GM20000 (cell line): ENCODE measurements at regions not wholly inside any gene's neighbourhood (a gene's known extent, or its start where the extent isn't known, plus 50 kb on each side); places are given as distances from the start of the nearest gene placed in this dataset.

Source experiments
- DNase-seq: peaks from one replicate; pipeline ENCODE4 v3.0.0; 2012; ENCODE audit warnings: low spot score
- CTCF ChIP-seq: IDR thresholded peaks from 2 replicates; pipeline ENCODE4 v1.5.1; 2012; ENCODE audit warnings: mild to moderate bottlenecking, control low read depth; ENCODE audit errors: extremely low read depth, missing control alignments

GRCh38 chr2:103898561-103898960 is 955.4 kb upstream of the POU3F3 start:
- DNase-seq, result no peak
- TF ChIP-seq CTCF, result no peak

DNA sequence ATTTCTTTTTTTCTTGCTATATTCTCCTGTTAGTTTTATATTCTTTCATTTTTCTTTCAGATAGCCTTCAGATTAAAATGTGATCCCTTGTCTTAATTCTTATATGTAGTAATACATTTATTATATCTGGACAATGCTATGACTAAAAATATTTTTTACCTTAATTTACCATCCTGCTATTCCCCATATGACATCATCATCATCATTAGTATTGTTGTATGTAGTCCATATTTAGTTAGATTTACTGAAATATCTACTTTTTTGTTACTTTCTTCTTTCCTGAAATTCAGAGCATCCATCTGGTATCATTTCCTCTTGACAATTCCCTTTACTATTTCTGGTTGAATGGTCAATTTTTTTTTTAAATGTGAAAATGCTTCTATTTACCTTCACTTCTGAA is 951.6 kb upstream of the POU3F3 start:
- DNase-seq, result no peak
- TF ChIP-seq CTCF, result no peak

- no peak for TF ChIP-seq CTCF
- no peak for DNase-seq
These were observed 932.8 kb upstream of the POU3F3 start for GRCh38 chr2:103921161-103921560.

GRCh38 chr2:103942199-103942598 is 911.7 kb upstream of the POU3F3 start:
- no peak for TF ChIP-seq CTCF
- DNase-seq, result no peak

- no peak for DNase-seq
These were observed 908.8 kb upstream of the POU3F3 start for GRCh38 chr2:103945083-103945482.

DNA sequence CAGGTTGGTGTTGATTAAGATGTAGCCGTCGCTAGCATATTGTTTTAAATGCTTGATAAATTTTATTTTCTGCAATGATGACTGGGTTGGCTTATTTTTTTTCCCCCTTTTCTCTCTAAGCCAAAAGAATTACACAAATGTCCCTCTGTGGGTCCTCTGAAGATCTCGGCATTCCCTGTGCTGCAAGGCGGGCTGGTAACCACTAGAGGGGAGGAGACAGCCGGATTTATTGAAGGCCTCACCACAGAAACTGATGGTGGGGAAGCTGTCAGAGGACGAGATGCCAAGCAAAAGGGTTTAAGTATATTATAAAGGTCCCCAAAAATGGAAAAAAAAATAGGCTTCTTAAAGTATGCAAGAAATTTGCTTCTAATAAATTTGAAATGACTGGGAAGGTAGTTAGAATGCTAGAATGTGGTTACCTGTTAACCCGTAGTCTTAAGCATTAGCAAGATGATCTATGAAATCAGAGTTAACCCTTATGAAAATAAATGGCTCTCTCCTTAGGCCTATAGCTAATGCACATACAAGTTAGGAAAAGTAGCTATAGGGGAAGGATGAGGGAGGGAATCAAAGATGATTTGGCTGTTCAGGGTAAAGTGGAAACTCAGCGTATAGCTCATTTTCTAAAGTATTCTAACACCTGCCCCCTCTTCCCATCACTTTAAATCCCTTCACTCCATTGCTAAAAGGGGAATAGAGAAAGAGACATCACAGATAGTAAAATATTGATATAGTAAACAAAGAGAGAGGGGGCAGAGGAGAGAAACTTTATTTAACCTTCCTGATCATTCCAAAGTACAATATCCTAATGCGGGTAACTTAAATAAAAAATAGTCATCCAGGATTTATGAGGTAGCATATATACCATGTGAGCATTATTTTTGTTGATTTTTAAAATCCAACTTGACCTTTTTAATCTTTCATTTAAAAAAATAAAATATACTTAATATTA is 894.5 kb upstream of the POU3F3 start:
- peak; percentile 42 for TF ChIP-seq CTCF
- peak; percentile 6 for DNase-seq

More at GRCh38 chr2:103945083-103945482, 908.8 kb upstream of the POU3F3 start:
- no peak for TF ChIP-seq CTCF

GRCh38 chr2:103960129-103960513 is 893.8 kb upstream of the POU3F3 start:
- no peak for TF ChIP-seq CTCF
- no peak for DNase-seq
